PC-3 (cell line): ENCODE measurements at regions not wholly inside any gene's neighbourhood (a gene's known extent, or its start where the extent isn't known, plus 50 kb on each side); places are given as distances from the start of the nearest gene placed in this dataset.

Source experiments
- CTCF ChIP-seq: fragments of 300-600 bp; sonication (generic); conservative IDR thresholded peaks from 2 replicates; pipeline ENCODE4 v1.5.1; 2017; ENCODE audit warnings: antibody characterized with exemption, low read depth, mild to moderate bottlenecking, low read length
- EZH2 ChIP-seq: fragments of 300-600 bp; sonication (generic); IDR thresholded peaks from one replicate; pipeline ENCODE4 v1.6.1; 2017; ENCODE audit warnings: antibody characterized with exemption, mild to moderate bottlenecking, low read length; ENCODE audit not compliant: unreplicated experiment
- EZH2phosphoT487 ChIP-seq: fragments of 300-600 bp; sonication (generic); IDR thresholded peaks from 2 replicates; pipeline ENCODE4 v1.6.1; 2018; ENCODE audit warnings: mild to moderate bottlenecking, antibody characterized with exemption, low read length, borderline replicate concordance

GRCh38 chr7:138267934-138268333 lies 191.7 kb downstream of the AKR1D1 start:
- TF ChIP-seq CTCF = no peak
- no peak for TF ChIP-seq EZH2
- no peak for TF ChIP-seq EZH2phosphoT487
